MG63 (cell line): ENCODE measurements at regions not wholly inside any gene's neighbourhood (a gene's known extent, or its start where the extent isn't known, plus 50 kb on each side); places are given as distances from the start of the nearest gene placed in this dataset.

Experiments
- DNase-seq: peaks from one replicate; pipeline ENCODE4 v3.0.0-alpha.2; 2020
- H3K27me3 ChIP-seq: fragments of 250-450 bp; sonication (Bioruptor Pico); 2 replicates; pipeline ENCODE4 v1.5.1; 2020; ENCODE audit warnings: mild to moderate bottlenecking, moderate library complexity
- H3K36me3 ChIP-seq: fragments of 250-450 bp; sonication (Bioruptor Pico); 2 replicates; pipeline ENCODE4 v1.5.1; 2020; ENCODE audit warnings: mild to moderate bottlenecking, moderate library complexity
- H3K4me3 ChIP-seq: fragments of 250-450 bp; sonication (Bioruptor Pico); 2 replicates; pipeline ENCODE4 v1.5.1; 2020; ENCODE audit warnings: mild to moderate bottlenecking, moderate library complexity
- H3K9me3 ChIP-seq: fragments of 250-450 bp; sonication (Bioruptor Pico); 2 replicates; pipeline ENCODE4 v1.5.1; 2020; ENCODE audit warnings: mild to moderate bottlenecking, moderate library complexity

DNA sequence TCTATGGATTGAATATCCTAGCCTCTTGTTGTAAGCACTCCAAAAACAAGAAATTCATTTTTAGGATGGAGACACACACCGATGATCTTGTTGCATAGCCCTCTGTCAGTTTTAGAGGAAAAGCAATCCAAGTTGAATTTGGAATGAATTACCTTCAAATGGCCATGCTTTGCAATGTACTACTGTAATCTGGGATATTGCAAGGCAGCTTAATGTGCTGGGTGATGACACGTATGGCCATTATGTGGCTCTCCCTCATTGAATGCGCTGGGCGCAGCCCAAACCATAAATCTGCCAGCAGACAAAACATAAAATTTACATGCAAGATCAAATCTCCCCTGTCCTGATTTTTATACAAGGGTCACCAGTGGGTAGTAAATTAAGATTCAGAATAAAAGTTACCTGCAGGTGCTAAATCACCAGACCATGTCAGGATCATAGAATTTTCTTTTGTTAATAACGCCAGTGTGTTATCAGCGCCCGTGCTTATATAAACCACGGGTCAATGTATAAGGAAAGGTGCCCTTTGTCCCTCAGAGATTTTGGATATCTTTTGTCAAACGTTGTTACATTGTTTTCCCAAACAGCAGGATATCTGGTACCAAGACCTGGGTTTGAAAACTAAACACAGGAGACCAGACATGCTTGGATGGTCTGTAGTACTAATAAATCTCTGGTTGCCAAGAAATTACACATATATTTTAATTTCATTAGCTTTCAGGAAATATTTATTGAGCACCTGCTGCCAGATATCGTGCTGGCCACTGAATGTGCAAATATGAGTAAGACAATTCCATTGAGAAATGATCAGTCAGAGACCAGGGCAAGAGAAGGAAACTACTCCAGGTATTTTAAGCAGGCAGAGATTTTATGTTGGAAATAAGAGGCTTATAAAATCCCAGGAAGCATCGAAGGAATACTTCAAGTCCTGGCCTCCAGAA is 237.1 kb downstream of the EBLN2 start:
- Histone ChIP-seq H3K9me3 (no peaks in the 10 kb centered on the region), H3K36me3 (no peaks in the 10 kb centered on the region), H3K27me3 (no peaks in the 10 kb centered on the region; the same call in 1 of the 2 replicates), H3K4me3 (no peak overlapping the region)
- no peak for DNase-seq

- Histone ChIP-seq H3K27me3 (no peaks in the 10 kb centered on the region; the same call in 1 of the 2 replicates), H3K4me3 (no peak overlapping the region), H3K9me3 (no peaks in the 10 kb centered on the region), H3K36me3 (no peaks in the 10 kb centered on the region)
- no peak for DNase-seq
Measured at GRCh38 chr3:73299184-73299691, 237.8 kb downstream of the EBLN2 start.

GRCh38 chr3:73314151-73314951 is 252.9 kb downstream of the EBLN2 start:
- no peak overlapping the region for H3K4me3 ChIP-seq
- H3K36me3 ChIP-seq = no peaks in the 10 kb centered on the region
- H3K27me3 ChIP-seq = no peaks in the 10 kb centered on the region
- no peak for DNase-seq
- no peaks in the 10 kb centered on the region for H3K9me3 ChIP-seq

- Histone ChIP-seq H3K36me3 (no peaks in the 10 kb centered on the region), H3K27me3 (no peaks in the 10 kb centered on the region), H3K9me3 (no peaks in the 10 kb centered on the region), H3K4me3 (no peak overlapping the region)
- DNase-seq = no peak
Measured at GRCh38 chr3:73315706-73316105, 254.2 kb downstream of the EBLN2 start.

DNA sequence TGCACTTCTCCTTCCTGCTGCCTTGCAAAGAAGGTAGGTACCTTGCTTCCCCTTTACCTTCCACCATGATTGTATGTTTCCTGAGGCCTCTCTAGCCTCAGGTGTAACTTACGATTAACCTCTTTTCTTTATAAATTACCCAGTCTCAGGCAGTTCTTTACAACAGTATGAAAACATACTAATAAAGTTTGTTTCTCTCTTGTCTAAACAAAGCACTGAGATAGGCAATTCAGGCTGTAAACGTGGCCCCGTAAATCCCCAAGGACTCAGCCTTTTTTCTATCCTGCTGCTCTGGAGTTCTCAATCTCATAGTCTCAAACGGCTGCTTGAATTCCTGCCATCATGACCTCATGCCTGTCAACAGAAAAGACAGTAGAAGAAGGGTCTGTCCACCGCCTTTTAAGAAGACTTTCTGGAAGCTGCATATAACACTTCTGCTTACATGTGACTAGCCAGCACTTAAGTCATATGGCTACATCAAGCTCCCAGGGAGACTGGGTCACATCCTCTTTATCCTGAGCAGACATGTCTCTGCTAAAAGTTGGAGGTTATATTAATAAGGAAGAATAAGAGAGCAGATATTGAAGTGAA is 257.8 kb downstream of the EBLN2 start:
- Histone ChIP-seq H3K27me3 (no peaks in the 10 kb centered on the region), H3K4me3 (no peak overlapping the region), H3K9me3 (peaks cover 2% of the 10 kb centered on the region; the same call in 1 of the 2 replicates), H3K36me3 (no peaks in the 10 kb centered on the region)
- no peak for DNase-seq

DNA sequence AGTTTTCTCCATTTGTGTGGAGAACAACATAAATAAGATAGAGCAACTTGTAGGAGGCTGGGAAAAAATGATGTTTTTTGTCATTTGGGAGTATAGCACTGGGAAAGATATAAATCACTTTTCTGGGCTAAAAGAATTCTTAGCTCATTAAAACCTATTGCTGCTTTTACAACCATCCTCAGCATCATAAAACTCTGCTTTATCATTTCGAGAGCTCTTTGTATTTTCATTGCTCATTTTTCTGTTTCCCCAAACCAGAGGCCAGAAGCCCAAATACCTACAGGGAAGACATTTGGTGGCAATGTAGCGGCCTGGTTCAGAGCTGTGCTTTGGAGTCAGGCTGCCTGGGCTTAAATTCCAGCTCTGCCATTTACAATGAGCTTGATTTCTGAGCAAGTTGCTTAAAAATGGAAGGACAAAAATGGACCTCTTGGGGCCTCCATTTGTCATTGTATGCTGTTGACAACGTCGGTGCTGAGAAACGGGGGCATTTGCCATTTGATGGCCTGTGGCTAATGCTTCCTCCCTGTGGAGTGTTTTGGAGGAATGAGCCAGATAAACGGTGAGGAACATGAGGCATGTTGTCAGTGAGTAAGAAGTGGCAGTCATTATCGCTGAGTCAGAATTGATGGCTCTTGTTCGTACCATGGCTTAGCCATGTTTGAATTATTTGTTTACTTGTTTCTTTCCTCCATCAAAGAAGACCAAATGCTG is 260.0 kb downstream of the EBLN2 start:
- H3K4me3 ChIP-seq = no peak overlapping the region
- DNase-seq = peak; percentile 1
- no peaks in the 10 kb centered on the region for H3K36me3 ChIP-seq
- H3K27me3 ChIP-seq = no peaks in the 10 kb centered on the region
- H3K9me3 ChIP-seq = peaks cover 2% of the 10 kb centered on the region; the same call in 1 of the 2 replicates

DNA sequence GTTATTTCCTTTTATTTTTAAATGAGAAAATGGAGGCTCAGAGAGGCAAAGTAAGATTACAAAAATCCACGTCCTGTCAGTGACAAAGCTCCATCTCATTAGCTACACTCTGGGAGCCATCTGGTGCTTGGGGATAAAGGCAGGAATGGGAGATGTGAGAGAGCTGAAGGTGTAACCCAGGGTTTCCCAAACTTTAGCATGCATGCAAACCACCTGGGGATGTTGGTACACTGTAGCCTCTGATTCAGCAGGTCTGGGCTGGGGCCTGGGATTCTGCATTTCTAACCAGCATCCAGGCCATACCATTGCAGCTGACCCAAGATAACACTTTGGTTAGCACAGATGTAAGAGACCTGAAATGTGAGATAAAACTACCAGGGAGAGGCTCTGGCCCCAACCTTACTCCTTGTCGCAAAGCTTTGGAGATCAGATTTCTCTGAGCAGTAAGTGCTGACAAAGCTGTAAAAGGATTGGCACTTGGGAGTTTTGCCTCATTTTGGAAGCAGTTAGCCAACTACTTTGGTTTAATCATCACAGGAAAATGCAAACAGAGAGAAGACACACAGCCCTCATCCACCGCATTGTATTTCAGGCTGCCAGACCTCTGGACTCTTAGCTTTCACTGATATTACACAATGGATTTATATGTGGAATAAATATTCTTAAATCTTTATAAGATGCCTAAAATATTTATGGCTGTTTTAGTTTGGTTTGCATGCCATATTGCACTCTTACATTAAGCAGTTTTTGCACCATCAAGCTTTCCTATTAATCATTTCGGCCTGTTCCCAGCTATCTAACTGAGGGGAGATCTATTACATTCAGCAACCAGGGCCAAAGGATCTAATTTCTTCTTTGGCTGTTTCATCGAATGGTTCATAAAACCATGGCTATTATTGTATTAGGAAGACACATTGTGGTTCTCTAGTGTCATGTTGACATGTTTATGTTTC is 263.0 kb downstream of the EBLN2 start:
- peak; percentile 45 for DNase-seq
- no peaks in the 10 kb centered on the region for H3K27me3 ChIP-seq
- H3K9me3 ChIP-seq = peaks cover 2% of the 10 kb centered on the region; the same call in 1 of the 2 replicates
- H3K4me3 ChIP-seq = no peak overlapping the region
- H3K36me3 ChIP-seq = no peaks in the 10 kb centered on the region

DNA sequence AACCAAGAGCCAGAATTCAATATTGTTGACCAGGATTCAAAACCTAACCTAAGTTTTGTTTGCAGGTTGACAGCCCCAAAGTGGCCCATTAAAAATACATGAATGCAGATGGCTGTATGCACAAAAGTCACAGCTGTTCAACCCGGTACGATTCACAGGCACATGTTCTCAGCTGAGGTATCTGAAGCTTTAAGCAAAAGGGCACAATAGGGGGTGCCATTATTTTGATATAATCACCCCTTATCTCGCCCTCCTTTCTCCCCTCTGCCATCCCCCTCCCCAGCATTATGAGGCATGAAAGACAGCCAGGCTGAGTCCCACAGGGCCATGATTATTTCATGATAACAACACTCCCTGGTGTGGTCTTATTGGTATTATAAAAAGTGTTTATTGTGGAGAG is 264.9 kb downstream of the EBLN2 start:
- DNase-seq = no peak
- Histone ChIP-seq H3K36me3 (no peaks in the 10 kb centered on the region), H3K4me3 (no peak overlapping the region), H3K9me3 (peaks cover 2% of the 10 kb centered on the region; the same call in 1 of the 2 replicates), H3K27me3 (no peaks in the 10 kb centered on the region)

GRCh38 chr3:73327052-73327451 is 265.6 kb downstream of the EBLN2 start:
- no peak for DNase-seq
- peaks cover 2% of the 10 kb centered on the region; the same call in 1 of the 2 replicates for H3K9me3 ChIP-seq
- no peak overlapping the region for H3K4me3 ChIP-seq
- no peaks in the 10 kb centered on the region for H3K27me3 ChIP-seq
- H3K36me3 ChIP-seq = no peaks in the 10 kb centered on the region
